WERI-Rb-1 (cell line): ENCODE measurements at regions not wholly inside any gene's neighbourhood (a gene's known extent, or its start where the extent isn't known, plus 50 kb on each side); places are given as distances from the start of the nearest gene placed in this dataset.

Experiments
- DNase-seq: peaks from one replicate; pipeline ENCODE4 v3.0.0-alpha.2; 2020
- H3K27ac ChIP-seq: fragments of 250-450 bp; sonication (Bioruptor Pico); 2 replicates; pipeline ENCODE4 v1.5.1; 2020; ENCODE audit warnings: mild to moderate bottlenecking, moderate library complexity
- H3K27me3 ChIP-seq: fragments of 250-450 bp; sonication (Bioruptor Pico); 2 replicates; pipeline ENCODE4 v1.5.1; 2021; ENCODE audit warnings: mild to moderate bottlenecking, low read depth, moderate library complexity; ENCODE audit not compliant: insufficient read depth, severe bottlenecking
- H3K36me3 ChIP-seq: fragments of 250-450 bp; sonication (Bioruptor Pico); 2 replicates; pipeline ENCODE4 v1.5.1; 2020; ENCODE audit warnings: mild to moderate bottlenecking, moderate library complexity
- H3K4me3 ChIP-seq: 2 replicates; pipeline ENCODE4 v1.5.1; 2011; ENCODE audit warnings: low read depth, mild to moderate bottlenecking, control low read depth, low read length
- H3K9me3 ChIP-seq: fragments of 250-450 bp; sonication (Bioruptor Pico); 2 replicates; pipeline ENCODE4 v1.5.1; 2021; ENCODE audit warnings: mild to moderate bottlenecking, moderate library complexity; ENCODE audit not compliant: severe bottlenecking
- CTCF ChIP-seq: IDR thresholded peaks from 2 replicates; pipeline ENCODE4 v1.5.1; 2011; ENCODE audit warnings: low read depth, mild to moderate bottlenecking, control low read depth, inconsistent platforms, low read length

DNA sequence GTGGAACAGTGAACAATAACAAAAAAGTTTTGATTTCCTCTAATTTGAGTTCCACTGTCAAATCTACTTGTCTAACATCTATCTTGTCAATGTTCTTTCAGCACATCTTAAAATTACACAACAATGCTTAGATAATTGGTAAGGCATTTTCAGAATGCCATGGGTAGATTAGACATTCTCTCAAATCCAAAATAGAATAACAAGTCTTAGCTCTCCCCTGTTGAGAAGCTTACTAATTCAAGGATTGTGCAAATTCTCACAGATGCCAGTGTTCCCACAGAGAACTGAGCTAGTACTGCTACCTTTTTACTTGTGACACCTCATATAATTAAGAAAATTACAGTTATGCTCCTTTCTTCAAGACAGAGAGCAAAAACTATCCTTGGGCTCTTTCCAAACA lies 2442.0 kb downstream of the PCDH7 start:
- no peaks in the 10 kb centered on the region for H3K9me3 ChIP-seq
- no peak for DNase-seq

DNA sequence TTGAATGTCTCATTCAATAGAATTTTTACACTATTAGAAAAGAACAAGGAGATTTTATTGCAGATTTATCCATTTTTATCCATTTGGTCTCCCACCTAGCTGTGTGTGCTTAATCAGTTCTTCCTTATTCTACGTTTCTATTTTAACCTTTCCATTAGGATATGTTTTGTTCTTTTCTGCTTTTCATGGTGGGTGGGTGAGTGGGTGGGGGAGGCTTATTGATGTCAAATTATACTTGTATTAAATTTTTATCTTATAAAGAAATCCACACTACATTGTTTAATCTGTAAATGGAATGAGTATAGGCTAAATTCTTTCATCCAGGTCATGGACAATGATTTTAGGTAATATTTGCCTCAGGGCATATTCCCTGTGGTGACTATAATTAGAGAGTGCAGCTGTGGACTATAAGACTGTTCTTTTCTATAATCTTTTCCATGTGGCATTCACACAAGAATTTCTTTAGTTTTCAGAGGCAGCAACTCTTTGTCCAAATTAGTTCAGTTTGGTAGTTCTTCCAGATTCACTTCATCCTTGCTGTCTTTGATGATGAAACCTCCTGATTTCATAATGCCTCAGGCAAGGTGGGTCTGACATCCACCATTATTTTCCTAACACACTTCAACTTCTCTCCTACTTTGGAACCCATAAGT lies 2451.8 kb downstream of the PCDH7 start:
- H3K9me3 ChIP-seq: no peaks in the 10 kb centered on the region
- TF ChIP-seq CTCF: no peak
- no peak for DNase-seq
- no peaks in the 10 kb centered on the region for H3K27me3 ChIP-seq
- no peak overlapping the region for H3K27ac ChIP-seq
- H3K4me3 ChIP-seq: no peak overlapping the region
- H3K36me3 ChIP-seq: no peaks in the 10 kb centered on the region

More for the DNA sequence above, 2442.0 kb downstream of the PCDH7 start:
- no peaks in the 10 kb centered on the region for H3K27me3 ChIP-seq
- H3K27ac ChIP-seq: no peak overlapping the region
- TF ChIP-seq CTCF: no peak
- H3K36me3 ChIP-seq: no peaks in the 10 kb centered on the region
- H3K4me3 ChIP-seq: no peak overlapping the region

- no peaks in the 10 kb centered on the region for H3K9me3 ChIP-seq
- H3K27ac ChIP-seq: no peak overlapping the region
- H3K36me3 ChIP-seq: no peaks in the 10 kb centered on the region
- no peak overlapping the region for H3K4me3 ChIP-seq
- DNase-seq: no peak
- TF ChIP-seq CTCF: no peak
- H3K27me3 ChIP-seq: no peaks in the 10 kb centered on the region
Measured at GRCh38 chr4:33176566-33176965, 2456.4 kb downstream of the PCDH7 start.

DNA sequence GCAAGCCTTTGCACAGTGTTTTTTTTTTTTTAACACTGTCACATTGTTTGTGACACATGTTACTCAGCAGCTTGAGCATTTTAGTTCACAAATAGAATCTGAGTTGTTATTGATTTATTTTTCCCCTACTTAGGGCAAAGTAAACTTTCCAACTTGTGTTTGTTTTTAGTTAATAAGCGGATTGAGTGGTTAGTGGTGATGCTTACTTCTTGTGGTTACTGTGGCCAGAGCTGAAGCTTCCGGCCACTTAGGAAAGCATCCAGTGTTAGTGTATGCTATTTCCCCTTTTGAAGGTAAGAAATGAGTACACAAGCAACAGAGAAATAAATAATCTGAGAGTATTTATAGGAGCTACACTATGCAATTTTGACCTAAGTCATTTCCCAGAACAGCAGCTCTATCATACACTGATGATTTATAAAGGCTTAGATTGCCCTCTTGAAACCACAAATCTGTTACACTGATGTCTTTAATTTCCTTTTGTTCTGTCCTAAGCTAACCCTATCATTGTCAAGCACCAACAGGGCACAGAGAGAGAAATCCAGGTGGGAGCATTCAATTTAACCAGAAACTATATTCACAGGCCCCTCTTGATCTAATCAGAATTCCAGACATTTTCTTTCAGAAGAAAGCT lies 2464.6 kb downstream of the PCDH7 start:
- Histone ChIP-seq H3K36me3 (no peaks in the 10 kb centered on the region), H3K4me3 (no peak overlapping the region), H3K9me3 (no peaks in the 10 kb centered on the region), H3K27ac (no peak overlapping the region), H3K27me3 (no peaks in the 10 kb centered on the region)
- no peak for TF ChIP-seq CTCF
- DNase-seq: no peak

- H3K4me3 ChIP-seq: no peak overlapping the region
- TF ChIP-seq CTCF: no peak
Measured at GRCh38 chr4:33187035-33187434, 2466.9 kb downstream of the PCDH7 start.

DNA sequence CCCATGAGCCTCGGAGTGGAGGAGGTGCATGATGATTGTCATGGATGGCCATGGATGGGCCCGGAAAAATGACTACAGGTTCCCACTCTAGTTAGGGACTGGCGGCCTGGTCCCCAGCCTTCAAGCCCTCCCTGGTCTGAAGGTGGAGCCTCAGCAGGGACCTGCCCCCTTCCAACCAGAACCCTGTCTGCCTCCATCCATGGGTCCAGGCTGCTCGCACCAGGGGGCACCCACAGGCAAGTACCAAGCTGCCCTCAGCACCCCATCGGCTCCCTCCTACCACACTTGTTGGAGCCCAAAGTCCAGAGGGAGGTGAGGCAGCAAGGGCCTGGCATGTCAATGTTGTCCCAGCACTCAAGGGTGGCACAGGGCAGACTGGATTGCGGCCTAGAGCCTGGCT lies 2468.6 kb downstream of the PCDH7 start:
- no peak overlapping the region for H3K27ac ChIP-seq
- DNase-seq: no peak
- H3K9me3 ChIP-seq: no peaks in the 10 kb centered on the region
- TF ChIP-seq CTCF: no peak
- H3K4me3 ChIP-seq: no peak overlapping the region
- no peaks in the 10 kb centered on the region for H3K36me3 ChIP-seq
- H3K27me3 ChIP-seq: no peaks in the 10 kb centered on the region

More at GRCh38 chr4:33187035-33187434, 2466.9 kb downstream of the PCDH7 start:
- no peaks in the 10 kb centered on the region for H3K36me3 ChIP-seq
- no peaks in the 10 kb centered on the region for H3K9me3 ChIP-seq
- no peak for DNase-seq
- no peaks in the 10 kb centered on the region for H3K27me3 ChIP-seq
- no peak overlapping the region for H3K27ac ChIP-seq
